Liver (tissue), 7 donors: ENCODE measurements at regions not wholly inside any gene's neighbourhood (a gene's known extent, or its start where the extent isn't known, plus 50 kb on each side); places are given as distances from the start of the nearest gene placed in this dataset.

Experiments
- DNase-seq: peaks from one replicate; pipeline ENCODE4 v3.0.0-alpha.2; 2017; ENCODE audit warnings: low spot score
- H3K27ac ChIP-seq, 2 donors: one replicate each; pipeline ENCODE4 v1.7.0; 2013; ENCODE audit warnings: inconsistent platforms in 2 of 2, low read length in 2 of 2, control low read depth in 1 of 2, low read depth in 1 of 2, mild to moderate bottlenecking in 1 of 2
- H3K27me3 ChIP-seq, 4 donors: one replicate each; pipeline versions ENCODE4 v1.6.1 to v1.7.0; 2013; ENCODE audit warnings: low read length in 3 of 4, inconsistent platforms in 1 of 4, mild to moderate bottlenecking in 1 of 4, moderate library complexity in 1 of 4; ENCODE audit not compliant: control insufficient read depth in 4 of 4, insufficient read depth in 4 of 4
- H3K36me3 ChIP-seq, 4 donors: one replicate each; pipeline versions ENCODE4 v1.6.1 to v1.7.0; 2013; ENCODE audit warnings: low read length in 3 of 4, mild to moderate bottlenecking in 3 of 4, low read depth in 1 of 4, moderate library complexity in 1 of 4; ENCODE audit not compliant: control insufficient read depth in 4 of 4, insufficient read depth in 3 of 4
- H3K4me1 ChIP-seq, 4 donors: one replicate each; pipeline versions ENCODE4 v1.6.1 to v1.7.0; 2013; ENCODE audit warnings: low read length in 3 of 4, mild to moderate bottlenecking in 3 of 4, moderate library complexity in 1 of 4; ENCODE audit not compliant: control insufficient read depth in 4 of 4, insufficient read depth in 4 of 4
- H3K4me3 ChIP-seq, 3 donors: one replicate each; pipeline versions ENCODE4 v1.6.1 to v1.7.0; 2013; ENCODE audit warnings: low read length in 3 of 3, control low read depth in 1 of 3, low read depth in 1 of 3, mild to moderate bottlenecking in 1 of 3
- H3K9ac ChIP-seq, 2 donors: one replicate each; pipeline ENCODE4 v1.7.0; 2013; ENCODE audit warnings: low read length in 2 of 2, mild to moderate bottlenecking in 2 of 2, moderate library complexity in 2 of 2, control low read depth in 1 of 2, low read depth in 1 of 2
- H3K9me3 ChIP-seq, 4 donors: one replicate each; pipeline versions ENCODE4 v1.6.1 to v1.7.0; 2013; ENCODE audit warnings: low read length in 3 of 4; ENCODE audit not compliant: control insufficient read depth in 4 of 4
- EGR1 ChIP-seq, 2 donors: IDR thresholded peaks; 2 replicates each; pipeline ENCODE4 v1.6.1; 2016 to 2018; ENCODE audit warnings: antibody characterized with exemption in 2 of 2, low read depth in 2 of 2
- FOXA1 ChIP-seq: IDR thresholded peaks from 2 replicates; pipeline ENCODE4 v1.6.1; 2016; ENCODE audit warnings: antibody characterized with exemption
- FOXA2 ChIP-seq: IDR thresholded peaks from 2 replicates; pipeline ENCODE4 v1.6.1; 2016; ENCODE audit warnings: antibody characterized with exemption
- HNF4A ChIP-seq, 2 donors: conservative IDR thresholded peaks; 2 replicates each; pipeline ENCODE4 v1.6.1; 2016; ENCODE audit warnings: antibody characterized with exemption in 2 of 2, mild to moderate bottlenecking in 2 of 2
- HNF4G ChIP-seq: IDR thresholded peaks from 2 replicates; pipeline ENCODE4 v1.6.1; 2016; ENCODE audit warnings: antibody characterized with exemption
- JUND ChIP-seq, 2 donors: IDR thresholded peaks; 2 replicates each; pipeline ENCODE4 v1.6.1; 2016; ENCODE audit warnings: antibody characterized with exemption in 2 of 2
- NR2F2 ChIP-seq: IDR thresholded peaks from 2 replicates; pipeline ENCODE4 v1.6.1; 2016; ENCODE audit warnings: antibody characterized with exemption
- RAD21 ChIP-seq, 2 donors: IDR thresholded peaks; 2 replicates each; pipeline ENCODE4 v1.6.1; 2016; ENCODE audit warnings: antibody characterized with exemption in 2 of 2, mild to moderate bottlenecking in 2 of 2
- SP1 ChIP-seq: IDR thresholded peaks from 2 replicates; pipeline ENCODE4 v1.6.1; 2018; ENCODE audit warnings: antibody characterized with exemption, mild to moderate bottlenecking
- TAF1 ChIP-seq: conservative IDR thresholded peaks from 2 replicates; pipeline ENCODE4 v1.6.1; 2016; ENCODE audit warnings: antibody characterized with exemption, mild to moderate bottlenecking
- YY1 ChIP-seq: IDR thresholded peaks from 2 replicates; pipeline ENCODE4 v1.6.1; 2016; ENCODE audit warnings: antibody characterized with exemption, mild to moderate bottlenecking
- WGBS: extraction: QIAGEN DNeasy Blood & Tissue Kit; methylation state at CpG from one replicate; pipeline ENCODE4 v1.1.7; 2013; 5-methylcytosine and 5-hydroxymethylcytosine counted together
- TF ChIP-seq, protein P1 (sequence below): IDR thresholded peaks from 2 replicates; pipeline ENCODE4 v1.6.1; 2016; ENCODE audit warnings: antibody characterized with exemption
- TF ChIP-seq, protein P2 (sequence below): IDR thresholded peaks from 2 replicates; pipeline ENCODE4 v1.6.1; 2016; ENCODE audit warnings: antibody characterized with exemption, mild to moderate bottlenecking
- TF ChIP-seq, protein P3 (sequence below): IDR thresholded peaks from 2 replicates; pipeline ENCODE4 v1.6.1; 2016; ENCODE audit warnings: antibody characterized with exemption
- TF ChIP-seq, protein P4 (sequence below): IDR thresholded peaks from 2 replicates; pipeline ENCODE4 v1.6.1; 2016; ENCODE audit warnings: antibody characterized with exemption
- donor health status: healthy.
- donor health status: healthy.
- donor health status: healthy.
- donor health status: healthy.

DNA sequence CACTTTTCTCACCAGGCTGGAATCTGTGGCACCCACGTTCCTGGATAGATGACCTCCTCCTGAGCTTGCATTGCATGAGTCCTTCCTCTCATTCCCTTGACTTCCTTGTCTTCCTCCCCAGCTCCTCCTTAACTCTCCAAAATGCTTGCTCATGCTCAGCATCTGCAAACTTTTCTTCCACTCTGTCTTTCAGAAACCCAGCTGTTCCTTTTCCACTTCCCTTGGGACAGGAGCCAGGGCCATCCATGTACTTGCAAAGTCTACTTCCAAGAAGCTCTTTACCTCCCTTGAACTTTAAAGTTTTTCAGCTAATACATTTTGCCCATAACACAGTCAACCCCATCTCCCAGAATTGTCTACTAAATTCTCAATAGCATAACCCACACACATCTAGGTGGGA lies 861.7 kb downstream of the QKI start:
- H3K36me3 ChIP-seq = no peaks in the 10 kb centered on the region
- no peak overlapping the region for H3K9ac ChIP-seq
- H3K27me3 ChIP-seq = no peaks in the 10 kb centered on the region
- DNase-seq = no peak
- WGBS = 43% methylated on average over 1 of the region's 1 CpG
- H3K9me3 ChIP-seq = peaks cover 0 to 3% (median 0%) of the 10 kb centered on the region in 4 donors
- H3K4me1 ChIP-seq = no peaks in the 10 kb centered on the region
- no peak overlapping the region for H3K27ac ChIP-seq
- TF ChIP-seq YY1 (no peak), SP1 (no peak), HNF4G (no peak), FOXA1 (no peak), NR2F2 (no peak), FOXA2 (no peak), RAD21 (IDR thresholded peaks at IDR 0.05) (no peak), EGR1 (IDR thresholded peaks at IDR 0.05; ENCODE audit: low read depth in 2 of 2) (no peak), TAF1 (no peak), HNF4A (conservative IDR thresholded peaks at IDR 0.05) (no peak), JUND (IDR thresholded peaks at IDR 0.05) (no peak)
- TF ChIP-seq, protein P1, sequence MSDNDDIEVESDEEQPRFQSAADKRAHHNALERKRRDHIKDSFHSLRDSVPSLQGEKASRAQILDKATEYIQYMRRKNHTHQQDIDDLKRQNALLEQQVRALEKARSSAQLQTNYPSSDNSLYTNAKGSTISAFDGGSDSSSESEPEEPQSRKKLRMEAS = no peak
- TF ChIP-seq, protein P2, sequence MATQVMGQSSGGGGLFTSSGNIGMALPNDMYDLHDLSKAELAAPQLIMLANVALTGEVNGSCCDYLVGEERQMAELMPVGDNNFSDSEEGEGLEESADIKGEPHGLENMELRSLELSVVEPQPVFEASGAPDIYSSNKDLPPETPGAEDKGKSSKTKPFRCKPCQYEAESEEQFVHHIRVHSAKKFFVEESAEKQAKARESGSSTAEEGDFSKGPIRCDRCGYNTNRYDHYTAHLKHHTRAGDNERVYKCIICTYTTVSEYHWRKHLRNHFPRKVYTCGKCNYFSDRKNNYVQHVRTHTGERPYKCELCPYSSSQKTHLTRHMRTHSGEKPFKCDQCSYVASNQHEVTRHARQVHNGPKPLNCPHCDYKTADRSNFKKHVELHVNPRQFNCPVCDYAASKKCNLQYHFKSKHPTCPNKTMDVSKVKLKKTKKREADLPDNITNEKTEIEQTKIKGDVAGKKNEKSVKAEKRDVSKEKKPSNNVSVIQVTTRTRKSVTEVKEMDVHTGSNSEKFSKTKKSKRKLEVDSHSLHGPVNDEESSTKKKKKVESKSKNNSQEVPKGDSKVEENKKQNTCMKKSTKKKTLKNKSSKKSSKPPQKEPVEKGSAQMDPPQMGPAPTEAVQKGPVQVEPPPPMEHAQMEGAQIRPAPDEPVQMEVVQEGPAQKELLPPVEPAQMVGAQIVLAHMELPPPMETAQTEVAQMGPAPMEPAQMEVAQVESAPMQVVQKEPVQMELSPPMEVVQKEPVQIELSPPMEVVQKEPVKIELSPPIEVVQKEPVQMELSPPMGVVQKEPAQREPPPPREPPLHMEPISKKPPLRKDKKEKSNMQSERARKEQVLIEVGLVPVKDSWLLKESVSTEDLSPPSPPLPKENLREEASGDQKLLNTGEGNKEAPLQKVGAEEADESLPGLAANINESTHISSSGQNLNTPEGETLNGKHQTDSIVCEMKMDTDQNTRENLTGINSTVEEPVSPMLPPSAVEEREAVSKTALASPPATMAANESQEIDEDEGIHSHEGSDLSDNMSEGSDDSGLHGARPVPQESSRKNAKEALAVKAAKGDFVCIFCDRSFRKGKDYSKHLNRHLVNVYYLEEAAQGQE = no peak
- TF ChIP-seq, protein P3, sequence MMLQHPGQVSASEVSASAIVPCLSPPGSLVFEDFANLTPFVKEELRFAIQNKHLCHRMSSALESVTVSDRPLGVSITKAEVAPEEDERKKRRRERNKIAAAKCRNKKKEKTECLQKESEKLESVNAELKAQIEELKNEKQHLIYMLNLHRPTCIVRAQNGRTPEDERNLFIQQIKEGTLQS = no peak
- TF ChIP-seq, protein P4, sequence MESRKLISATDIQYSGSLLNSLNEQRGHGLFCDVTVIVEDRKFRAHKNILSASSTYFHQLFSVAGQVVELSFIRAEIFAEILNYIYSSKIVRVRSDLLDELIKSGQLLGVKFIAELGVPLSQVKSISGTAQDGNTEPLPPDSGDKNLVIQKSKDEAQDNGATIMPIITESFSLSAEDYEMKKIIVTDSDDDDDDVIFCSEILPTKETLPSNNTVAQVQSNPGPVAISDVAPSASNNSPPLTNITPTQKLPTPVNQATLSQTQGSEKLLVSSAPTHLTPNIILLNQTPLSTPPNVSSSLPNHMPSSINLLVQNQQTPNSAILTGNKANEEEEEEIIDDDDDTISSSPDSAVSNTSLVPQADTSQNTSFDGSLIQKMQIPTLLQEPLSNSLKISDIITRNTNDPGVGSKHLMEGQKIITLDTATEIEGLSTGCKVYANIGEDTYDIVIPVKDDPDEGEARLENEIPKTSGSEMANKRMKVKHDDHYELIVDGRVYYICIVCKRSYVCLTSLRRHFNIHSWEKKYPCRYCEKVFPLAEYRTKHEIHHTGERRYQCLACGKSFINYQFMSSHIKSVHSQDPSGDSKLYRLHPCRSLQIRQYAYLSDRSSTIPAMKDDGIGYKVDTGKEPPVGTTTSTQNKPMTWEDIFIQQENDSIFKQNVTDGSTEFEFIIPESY = no peak
- no peak overlapping the region for H3K4me3 ChIP-seq

DNA sequence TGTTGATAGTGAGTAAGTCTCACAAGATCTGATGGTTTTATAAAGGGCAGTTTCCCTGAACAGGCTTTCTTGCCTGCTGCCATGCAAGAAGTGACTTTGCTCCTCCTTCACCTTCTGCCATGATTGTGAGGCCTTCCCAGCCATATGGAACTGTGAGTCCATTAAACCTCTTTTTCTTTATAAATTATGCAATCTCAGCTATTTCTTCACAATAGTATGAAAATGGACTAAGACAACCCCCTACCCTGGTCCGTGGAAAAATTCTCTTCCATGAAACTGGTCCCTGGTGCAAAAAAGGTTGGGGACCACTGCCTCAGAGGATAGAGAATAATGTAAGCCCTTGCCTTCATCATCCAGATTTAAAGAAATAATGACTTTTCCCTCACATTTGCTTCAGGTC lies 861.3 kb downstream of the QKI start:
- WGBS = 70% methylated on average over 1 of the region's 1 CpG
- no peak overlapping the region for H3K9ac ChIP-seq
- no peak for DNase-seq
- H3K9me3 ChIP-seq = peaks cover 0 to 3% (median 0%) of the 10 kb centered on the region in 4 donors
- no peaks in the 10 kb centered on the region for H3K4me1 ChIP-seq
- no peak overlapping the region for H3K27ac ChIP-seq
- H3K27me3 ChIP-seq = no peaks in the 10 kb centered on the region
- H3K36me3 ChIP-seq = no peaks in the 10 kb centered on the region
- H3K4me3 ChIP-seq = no peak overlapping the region
- TF ChIP-seq FOXA2 = no peak
- TF ChIP-seq, protein P2 = no peak
- no peak for TF ChIP-seq HNF4A (conservative IDR thresholded peaks at IDR 0.05)
